T-cell (primary cell): ENCODE measurements at regions not wholly inside any gene's neighbourhood (a gene's known extent, or its start where the extent isn't known, plus 50 kb on each side); places are given as distances from the start of the nearest gene placed in this dataset.

Experiments used
- ATAC-seq, 4 experiments: fragments of 200-7000 bp in 3 of 4; fragments of 150-1000 bp in 1 of 4; cut with Tn5 transposase; replicated peaks in 1 of 4; 1 replicate in 3 of 4; 2 replicates in 1 of 4; pipeline ENCODE4 v1.10.0; 2021; ENCODE audit warnings: moderate library complexity in 3 of 4, mild to moderate bottlenecking in 2 of 4, moderate number of reproducible peaks in 1 of 4
- CTCF ChIA-PET, 2 donors: fragments of 300-600 bp; sonication (Branson Sonifier 250); formaldehyde crosslinking; loops; one replicate each; lab custom pipeline; 2022; ENCODE audit warnings: antibody characterized with exemption in 2 of 2; lab: Charles Lee
- POLR2A ChIA-PET, 2 donors: fragments of 300-600 bp; sonication (Branson Sonifier 250); formaldehyde crosslinking; loops; one replicate each; lab custom pipeline; 2022; ENCODE audit warnings: antibody characterized with exemption in 2 of 2; lab: Charles Lee
- DNase-seq, 35 experiments: peaks; one replicate each; pipeline versions ENCODE4 v3.0.0 to v3.0.0-alpha.2; 2013 to 2023
- H3K27ac ChIP-seq: one replicate; pipeline ENCODE4 v1.5.1; 2013; ENCODE audit warnings: low read length
- H3K27me3 ChIP-seq, 2 experiments: replicated peaks in 1 of 2; 1 replicate in 1 of 2; 2 replicates in 1 of 2; pipeline versions ENCODE4 v1.6.1 to v1.7.0; 2013; ENCODE audit warnings: low read length in 1 of 2, mixed read lengths in 1 of 2; ENCODE audit not compliant: control insufficient read depth in 2 of 2, insufficient read depth in 2 of 2; ENCODE audit errors: extremely low read depth in 1 of 2
- H3K36me3 ChIP-seq, 2 donors: 1 replicate in 1 of 2; 2 replicates in 1 of 2; pipeline versions ENCODE4 v1.6.1 to v1.7.0; 2013; ENCODE audit warnings: low read length in 1 of 2; ENCODE audit not compliant: control insufficient read depth in 2 of 2, insufficient read depth in 1 of 2; ENCODE audit errors: extremely low read depth in 1 of 2
- H3K4me1 ChIP-seq, 2 experiments: 1 replicate in 1 of 2; 2 replicates in 1 of 2; pipeline versions ENCODE4 v1.6.1 to v1.7.0; 2013; ENCODE audit warnings: low read length in 2 of 2, mixed read lengths in 1 of 2; ENCODE audit not compliant: insufficient read depth in 2 of 2, control insufficient read depth in 1 of 2; ENCODE audit errors: extremely low read depth in 1 of 2
- H3K4me3 ChIP-seq, 2 donors: 1 replicate in 1 of 2; 2 replicates in 1 of 2; pipeline versions ENCODE4 v1.5.1 to v1.7.0; 2013; ENCODE audit warnings: mild to moderate bottlenecking in 2 of 2, low read length in 1 of 2, moderate library complexity in 1 of 2; ENCODE audit not compliant: control insufficient read depth in 1 of 2; ENCODE audit errors: extremely low read depth in 1 of 2
- H3K9me3 ChIP-seq: 2 replicates; pipeline ENCODE4 v1.7.0; 2013
- H3K27ac Mint-ChIP-seq, 2 donors: one replicate each; pipeline ENCODE4 v1.8.0; 2020 to 2021; ENCODE audit warnings: mild to moderate bottlenecking in 2 of 2, mixed read lengths in 2 of 2
- H3K27me3 Mint-ChIP-seq, 2 donors: one replicate each; pipeline ENCODE4 v1.8.0; 2021 to 2022; ENCODE audit warnings: mixed read lengths in 2 of 2
- H3K36me3 Mint-ChIP-seq: one replicate; pipeline ENCODE4 v1.8.0; 2021; ENCODE audit warnings: mixed read lengths
- H3K4me1 Mint-ChIP-seq, 3 donors: one replicate each; pipeline ENCODE4 v1.8.0; 2020 to 2022; ENCODE audit warnings: mixed read lengths in 3 of 3, mild to moderate bottlenecking in 1 of 3
- H3K4me3 Mint-ChIP-seq, 3 donors: one replicate each; pipeline ENCODE4 v1.8.0; 2020 to 2022; ENCODE audit warnings: mild to moderate bottlenecking in 3 of 3, mixed read lengths in 3 of 3, moderate library complexity in 3 of 3
- H3K9me3 Mint-ChIP-seq, 3 donors: one replicate each; pipeline ENCODE4 v1.8.0; 2020 to 2022; ENCODE audit warnings: mixed read lengths in 3 of 3
- WGBS: methylation state at CpG from one replicate; pipeline ENCODE4 v1.1.5; 2013; ENCODE audit warnings: missing lambda C conversion rate; ENCODE audit not compliant: insufficient coverage; 5-methylcytosine and 5-hydroxymethylcytosine counted together

- Mint-ChIP-seq H3K4me1 (peaks cover 0 to 9% (median 7%) of the 10 kb centered on the region in 3 donors), H3K27me3 (peaks cover 0 to 6% of the 10 kb centered on the region in 2 donors), H3K9me3 (no peaks in the 10 kb centered on the region), H3K27ac (no peak overlapping the region), H3K4me3 (no peak overlapping the region), H3K36me3 (no peaks in the 10 kb centered on the region)
- Histone ChIP-seq H3K36me3 (no peaks in the 10 kb centered on the region), H3K4me1 (peaks cover 0 to 4% of the 10 kb centered on the region in 2 experiments), H3K9me3 (no peaks in the 10 kb centered on the region), H3K27ac (no peak overlapping the region), H3K27me3 (no peaks in the 10 kb centered on the region), H3K4me3 (no peak overlapping the region)
- ChIA-PET CTCF (no interaction called here), POLR2A (no interaction called here)
- WGBS = 71% methylated on average over 1 of the region's 5 CpGs
- ATAC-seq = no peak
- DNase-seq = no peak
These were observed 223.6 kb upstream of the KIF2A start for GRCh38 chr5:62082370-62082801.

GRCh38 chr5:62083247-62083646, 222.8 kb upstream of the KIF2A start:
- Histone ChIP-seq H3K36me3 (no peaks in the 10 kb centered on the region), H3K4me3 (no peak overlapping the region), H3K4me1 (peaks cover 0 to 2% of the 10 kb centered on the region in 2 experiments), H3K9me3 (no peaks in the 10 kb centered on the region), H3K27ac (no peak overlapping the region), H3K27me3 (no peaks in the 10 kb centered on the region)
- Mint-ChIP-seq H3K9me3 (no peaks in the 10 kb centered on the region), H3K27ac (no peak overlapping the region), H3K4me3 (no peak overlapping the region), H3K36me3 (no peaks in the 10 kb centered on the region), H3K27me3 (no peaks in the 10 kb centered on the region), H3K4me1 (peaks cover 0 to 2% (median 2%) of the 10 kb centered on the region in 3 donors)
- no peak for ATAC-seq
- POLR2A ChIA-PET = interaction anchor here in 1 of 2 donors (0.6 kb wide), 1 partner anchor 194 kb away, joined by 4 read pairs; no protein-coding TSS in a partner anchor
- no peak for DNase-seq
- CTCF ChIA-PET = no interaction called here
- 64% methylated on average over 6 of the region's 7 CpGs for WGBS

- H3K9me3 Mint-ChIP-seq = no peaks in the 10 kb centered on the region
- H3K36me3 Mint-ChIP-seq = no peaks in the 10 kb centered on the region
- CTCF ChIA-PET = no interaction called here
These were observed 222.3 kb upstream of the KIF2A start for GRCh38 chr5:62083661-62084060.

GRCh38 chr5:62084391-62084790, 221.6 kb upstream of the KIF2A start:
- Histone ChIP-seq H3K4me3 (no peak overlapping the region), H3K9me3 (no peaks in the 10 kb centered on the region), H3K27ac (no peak overlapping the region), H3K4me1 (no peaks in the 10 kb centered on the region), H3K27me3 (no peaks in the 10 kb centered on the region), H3K36me3 (no peaks in the 10 kb centered on the region)
- no peaks in the 10 kb centered on the region for H3K4me1 Mint-ChIP-seq
- ATAC-seq (no peak), DNase-seq (no peak)
- H3K36me3 Mint-ChIP-seq = no peaks in the 10 kb centered on the region
- H3K9me3 Mint-ChIP-seq = no peaks in the 10 kb centered on the region
- H3K27ac Mint-ChIP-seq = no peak overlapping the region
- WGBS = 100% methylated on average over 2 of the region's 8 CpGs
- POLR2A ChIA-PET = no interaction called here
- CTCF ChIA-PET = no interaction called here
- no peak overlapping the region for H3K4me3 Mint-ChIP-seq
- no peaks in the 10 kb centered on the region for H3K27me3 Mint-ChIP-seq

More at GRCh38 chr5:62083661-62084060, 222.3 kb upstream of the KIF2A start:
- Histone ChIP-seq H3K36me3 (no peaks in the 10 kb centered on the region), H3K4me3 (no peak overlapping the region), H3K9me3 (no peaks in the 10 kb centered on the region), H3K27me3 (no peaks in the 10 kb centered on the region), H3K27ac (no peak overlapping the region), H3K4me1 (no peaks in the 10 kb centered on the region)
- H3K27ac Mint-ChIP-seq = no peak overlapping the region
- no peak for ATAC-seq
- no CpG with 5 or more reads among the region's 1 CpG for WGBS
- no peaks in the 10 kb centered on the region for H3K4me1 Mint-ChIP-seq
- H3K27me3 Mint-ChIP-seq = no peaks in the 10 kb centered on the region
- POLR2A ChIA-PET = interaction anchor here in 1 of 2 donors (0.6 kb wide), 1 partner anchor 194 kb away, joined by 4 read pairs; no protein-coding TSS in a partner anchor
- DNase-seq = no peak
- no peak overlapping the region for H3K4me3 Mint-ChIP-seq

- H3K9me3 Mint-ChIP-seq = no peaks in the 10 kb centered on the region
- H3K27me3 Mint-ChIP-seq = peaks cover 0 to 4% of the 10 kb centered on the region in 2 donors
These were observed 215.1 kb upstream of the KIF2A start for GRCh38 chr5:62090953-62091352.

GRCh38 chr5:62093411-62093810, 212.6 kb upstream of the KIF2A start:
- Histone ChIP-seq H3K27ac (no peak overlapping the region), H3K4me1 (no peaks in the 10 kb centered on the region), H3K9me3 (no peaks in the 10 kb centered on the region), H3K36me3 (no peaks in the 10 kb centered on the region), H3K27me3 (peaks cover 0 to 4% of the 10 kb centered on the region in 2 experiments), H3K4me3 (no peak overlapping the region)
- H3K36me3 Mint-ChIP-seq = no peaks in the 10 kb centered on the region
- DNase-seq (no peak), ATAC-seq (no peak)
- peak overlapping the region in 2 of 3 donors; percentile 35 to 60 for H3K4me3 Mint-ChIP-seq
- WGBS = no CpG with 5 or more reads among the region's 2 CpGs
- no peaks in the 10 kb centered on the region for H3K9me3 Mint-ChIP-seq
- H3K27ac Mint-ChIP-seq = no peak overlapping the region
- H3K4me1 Mint-ChIP-seq = peaks cover 11 to 15% (median 15%) of the 10 kb centered on the region in 3 donors
- H3K27me3 Mint-ChIP-seq = peaks cover 1 to 12% of the 10 kb centered on the region in 2 donors
- ChIA-PET POLR2A (no interaction called here), CTCF (no interaction called here)

More at GRCh38 chr5:62090953-62091352, 215.1 kb upstream of the KIF2A start:
- H3K4me1 ChIP-seq = no peaks in the 10 kb centered on the region
- Mint-ChIP-seq H3K27ac (no peak overlapping the region), H3K4me3 (no peak overlapping the region), H3K4me1 (peaks cover 11 to 15% (median 15%) of the 10 kb centered on the region in 3 donors), H3K36me3 (no peaks in the 10 kb centered on the region)
- no peaks in the 10 kb centered on the region for H3K9me3 ChIP-seq
- ATAC-seq (no peak), DNase-seq (no peak)
- H3K27me3 ChIP-seq = peaks cover 0 to 4% of the 10 kb centered on the region in 2 experiments
- H3K4me3 ChIP-seq = no peak overlapping the region
- ChIA-PET POLR2A (no interaction called here), CTCF (no interaction called here)
- no peak overlapping the region for H3K27ac ChIP-seq
- H3K36me3 ChIP-seq = no peaks in the 10 kb centered on the region

DNA sequence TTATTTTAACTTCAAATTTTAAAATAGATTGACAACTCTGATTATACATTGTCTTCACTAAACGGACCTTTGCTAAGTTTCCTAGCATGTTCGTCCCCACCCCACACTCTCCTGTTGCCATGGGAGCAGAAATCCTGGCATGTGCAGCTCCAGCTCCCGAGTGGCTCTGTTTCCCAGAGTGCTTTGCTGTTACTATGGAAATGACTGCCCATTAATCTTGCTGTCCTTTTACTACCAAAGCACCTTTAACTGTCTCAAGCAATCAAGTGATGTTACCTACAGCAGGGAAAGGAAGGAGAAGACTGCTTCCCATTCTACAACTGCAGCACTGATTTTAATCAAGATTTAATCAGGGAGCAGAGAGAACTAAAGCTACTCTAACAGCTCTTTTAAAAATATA, 212.0 kb upstream of the KIF2A start:
- no peaks in the 10 kb centered on the region for H3K36me3 ChIP-seq
- H3K27ac ChIP-seq = no peak overlapping the region
- H3K4me1 Mint-ChIP-seq = peaks cover 11 to 15% (median 15%) of the 10 kb centered on the region in 3 donors
- H3K4me3 ChIP-seq = no peak overlapping the region
- POLR2A ChIA-PET = no interaction called here
- H3K4me1 ChIP-seq = no peaks in the 10 kb centered on the region
- peaks cover 0 to 1% (median 0%) of the 10 kb centered on the region in 3 donors for H3K9me3 Mint-ChIP-seq
- peak overlapping the region; percentile 35 to 60 (median 49) for H3K4me3 Mint-ChIP-seq
- ATAC-seq = no peak
- H3K9me3 ChIP-seq = no peaks in the 10 kb centered on the region
- H3K27ac Mint-ChIP-seq = no peak overlapping the region
- peaks cover 1 to 12% of the 10 kb centered on the region in 2 donors for H3K27me3 Mint-ChIP-seq
- peaks cover 0 to 4% of the 10 kb centered on the region in 2 experiments for H3K27me3 ChIP-seq
- no peaks in the 10 kb centered on the region for H3K36me3 Mint-ChIP-seq
- no peak for DNase-seq
- CTCF ChIA-PET = no interaction called here
- WGBS = 25% methylated on average over 2 of the region's 3 CpGs
